Mesothelial cell of epicardium (in vitro differentiated cells): ENCODE measurements at regions not wholly inside any gene's neighbourhood (a gene's known extent, or its start where the extent isn't known, plus 50 kb on each side); places are given as distances from the start of the nearest gene placed in this dataset.

ENCODE experiments used
- DNase-seq, 2 experiments: peaks; one replicate each; pipeline ENCODE4 v3.0.0; 2021; ENCODE audit warnings: low spot score in 2 of 2; ENCODE audit not compliant: unreplicated experiment in 2 of 2
- H3K27ac Mint-ChIP-seq: 2 replicates; pipeline ENCODE4 v1.8.0; 2021; ENCODE audit warnings: mixed read lengths
- H3K27me3 Mint-ChIP-seq: 2 replicates; pipeline ENCODE4 v1.8.0; 2021; ENCODE audit warnings: low read depth, mixed read lengths
- H3K36me3 Mint-ChIP-seq: 2 replicates; pipeline ENCODE4 v1.8.0; 2021; ENCODE audit warnings: mixed read lengths
- H3K4me1 Mint-ChIP-seq: 2 replicates; pipeline ENCODE4 v1.8.0; 2021; ENCODE audit warnings: mixed read lengths
- H3K4me3 Mint-ChIP-seq: 2 replicates; pipeline ENCODE4 v1.8.0; 2021; ENCODE audit warnings: mild to moderate bottlenecking, moderate library complexity, mixed read lengths
- H3K9me3 Mint-ChIP-seq: 2 replicates; pipeline ENCODE4 v1.8.0; 2021; ENCODE audit warnings: mixed read lengths
- TF ChIP-seq, protein P1 (sequence below): fragments of 200-600 bp; sonication (generic); IDR thresholded peaks from one replicate; pipeline ENCODE4 v1.5.0; 2021; ENCODE audit warnings: antibody characterized with exemption; ENCODE audit not compliant: unreplicated experiment

DNA sequence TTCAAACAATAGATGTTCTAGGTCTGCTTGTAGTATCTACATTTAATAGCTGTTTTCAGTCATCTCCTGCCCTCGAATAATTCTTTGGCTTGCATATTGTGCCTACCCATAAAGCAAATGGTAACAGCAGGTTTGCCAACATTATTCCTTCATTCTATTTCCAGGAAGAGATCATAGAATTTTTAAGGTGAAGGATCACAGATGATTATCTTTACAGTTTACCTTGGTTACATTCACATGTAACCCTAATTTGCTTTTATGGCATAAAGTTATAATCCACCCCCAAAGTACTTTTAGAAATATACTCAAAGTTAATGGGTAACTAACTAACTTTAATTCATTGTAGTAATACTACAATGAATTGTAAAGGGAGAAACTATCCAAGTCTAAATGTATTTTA lies 315.5 kb downstream of the NSUN3 start:
- H3K4me1 Mint-ChIP-seq, result no peaks in the 10 kb centered on the region

DNA sequence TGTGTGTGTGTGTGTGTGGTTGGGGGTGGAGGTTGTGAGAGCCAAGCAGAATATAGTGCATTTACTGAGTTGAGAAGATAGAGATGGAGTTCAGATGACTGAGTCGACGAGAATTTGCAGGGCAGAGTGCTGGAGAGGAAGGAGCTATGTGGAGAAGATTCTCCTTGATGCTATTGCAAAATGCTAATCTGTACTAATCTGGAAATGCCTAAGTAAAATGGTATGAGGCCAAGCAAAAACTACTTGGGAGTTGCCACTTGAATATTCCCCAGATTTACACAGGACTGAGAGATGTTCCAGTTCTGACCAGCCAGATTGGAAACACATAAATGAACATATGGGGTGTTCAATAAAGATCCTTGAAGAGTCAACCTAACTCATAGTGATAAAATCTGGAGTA lies 316.4 kb downstream of the NSUN3 start:
- no peak overlapping the region for H3K4me3 Mint-ChIP-seq
- H3K4me1 Mint-ChIP-seq, result no peaks in the 10 kb centered on the region
- H3K9me3 Mint-ChIP-seq, result no peaks in the 10 kb centered on the region
- H3K27ac Mint-ChIP-seq, result no peak overlapping the region
- no peaks in the 10 kb centered on the region for H3K36me3 Mint-ChIP-seq
- TF ChIP-seq, protein P1, sequence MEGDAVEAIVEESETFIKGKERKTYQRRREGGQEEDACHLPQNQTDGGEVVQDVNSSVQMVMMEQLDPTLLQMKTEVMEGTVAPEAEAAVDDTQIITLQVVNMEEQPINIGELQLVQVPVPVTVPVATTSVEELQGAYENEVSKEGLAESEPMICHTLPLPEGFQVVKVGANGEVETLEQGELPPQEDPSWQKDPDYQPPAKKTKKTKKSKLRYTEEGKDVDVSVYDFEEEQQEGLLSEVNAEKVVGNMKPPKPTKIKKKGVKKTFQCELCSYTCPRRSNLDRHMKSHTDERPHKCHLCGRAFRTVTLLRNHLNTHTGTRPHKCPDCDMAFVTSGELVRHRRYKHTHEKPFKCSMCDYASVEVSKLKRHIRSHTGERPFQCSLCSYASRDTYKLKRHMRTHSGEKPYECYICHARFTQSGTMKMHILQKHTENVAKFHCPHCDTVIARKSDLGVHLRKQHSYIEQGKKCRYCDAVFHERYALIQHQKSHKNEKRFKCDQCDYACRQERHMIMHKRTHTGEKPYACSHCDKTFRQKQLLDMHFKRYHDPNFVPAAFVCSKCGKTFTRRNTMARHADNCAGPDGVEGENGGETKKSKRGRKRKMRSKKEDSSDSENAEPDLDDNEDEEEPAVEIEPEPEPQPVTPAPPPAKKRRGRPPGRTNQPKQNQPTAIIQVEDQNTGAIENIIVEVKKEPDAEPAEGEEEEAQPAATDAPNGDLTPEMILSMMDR, result no peak
- no peak for DNase-seq
- H3K27me3 Mint-ChIP-seq, result no peaks in the 10 kb centered on the region

More for the DNA sequence above, 315.5 kb downstream of the NSUN3 start:
- Mint-ChIP-seq H3K36me3 (no peaks in the 10 kb centered on the region), H3K9me3 (no peaks in the 10 kb centered on the region), H3K27me3 (no peaks in the 10 kb centered on the region), H3K4me3 (no peak overlapping the region), H3K27ac (no peak overlapping the region)
- no peak for DNase-seq
- TF ChIP-seq, protein P1, result no peak

DNA sequence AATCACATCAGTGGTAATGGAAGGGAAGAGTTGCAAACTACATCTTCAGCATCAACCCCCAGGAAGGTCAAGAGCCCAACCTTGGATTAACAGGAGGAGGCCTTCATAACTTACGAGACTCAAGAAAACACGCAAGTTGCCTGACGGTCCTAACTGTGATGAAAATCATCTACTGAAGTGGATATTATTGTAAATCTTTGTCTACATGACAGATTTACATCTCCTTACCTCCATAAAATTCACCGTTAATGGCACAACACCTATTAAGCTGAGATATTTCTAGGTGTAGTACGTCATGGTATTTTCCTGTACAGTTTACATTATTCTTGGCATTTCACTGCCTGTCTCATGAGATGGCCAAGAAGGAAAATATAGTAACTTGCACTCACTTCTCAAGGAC lies 332.0 kb downstream of the NSUN3 start:
- TF ChIP-seq, protein P1, result no peak
- no peaks in the 10 kb centered on the region for H3K27me3 Mint-ChIP-seq
- no peak for DNase-seq
- no peaks in the 10 kb centered on the region for H3K4me1 Mint-ChIP-seq
- H3K4me3 Mint-ChIP-seq, result no peak overlapping the region
- no peaks in the 10 kb centered on the region for H3K36me3 Mint-ChIP-seq
- peaks cover 8% of the 10 kb centered on the region for H3K9me3 Mint-ChIP-seq
- H3K27ac Mint-ChIP-seq, result no peak overlapping the region

DNA sequence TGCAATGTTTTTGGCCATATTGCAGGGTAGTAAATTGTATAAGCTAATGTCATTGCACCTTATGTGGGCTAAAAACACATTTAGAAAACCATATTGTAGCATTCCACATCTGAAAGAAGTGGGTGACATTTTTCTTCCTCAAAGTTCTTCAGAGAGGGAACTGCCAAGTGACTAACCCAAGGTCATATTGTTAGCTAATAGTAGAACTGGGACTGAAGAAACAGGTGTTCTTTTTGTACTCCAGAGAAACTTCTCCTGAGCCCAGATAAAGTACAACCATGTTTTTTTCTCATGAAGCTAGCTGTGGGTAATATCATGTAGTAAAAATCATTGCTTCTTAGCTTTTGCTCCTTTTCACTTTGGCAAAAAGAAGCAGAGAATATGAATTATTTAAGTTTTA lies 333.0 kb downstream of the NSUN3 start:
- no peaks in the 10 kb centered on the region for H3K27me3 Mint-ChIP-seq
- H3K27ac Mint-ChIP-seq, result no peak overlapping the region
- H3K9me3 Mint-ChIP-seq, result peaks cover 8% of the 10 kb centered on the region
- TF ChIP-seq, protein P1, result no peak
- no peak for DNase-seq
- H3K4me3 Mint-ChIP-seq, result no peak overlapping the region
- no peaks in the 10 kb centered on the region for H3K4me1 Mint-ChIP-seq
- H3K36me3 Mint-ChIP-seq, result no peaks in the 10 kb centered on the region

DNA sequence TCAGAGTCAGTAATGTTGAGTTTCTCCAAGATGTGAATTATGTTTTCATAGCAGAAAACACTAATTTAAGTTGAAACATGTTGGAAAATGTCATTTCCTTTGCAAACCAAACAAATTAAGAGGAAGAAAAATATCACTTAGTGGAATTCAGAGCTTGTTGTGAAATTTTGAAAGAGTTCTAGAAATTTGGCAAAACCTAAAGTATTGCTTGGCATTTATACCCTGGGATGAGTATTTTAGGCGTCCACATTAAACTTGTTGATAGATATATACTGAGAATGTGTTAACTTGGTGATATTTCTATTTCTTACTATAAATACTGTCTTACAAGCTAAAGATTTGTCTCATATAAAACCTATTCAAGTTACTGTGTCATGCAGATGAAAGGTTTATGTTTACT lies 335.2 kb downstream of the NSUN3 start:
- TF ChIP-seq, protein P1, result no peak
- no peak for DNase-seq
- Mint-ChIP-seq H3K9me3 (peaks cover 7% of the 10 kb centered on the region), H3K36me3 (no peaks in the 10 kb centered on the region), H3K4me1 (no peaks in the 10 kb centered on the region), H3K27ac (no peak overlapping the region), H3K27me3 (no peaks in the 10 kb centered on the region), H3K4me3 (no peak overlapping the region)

DNA sequence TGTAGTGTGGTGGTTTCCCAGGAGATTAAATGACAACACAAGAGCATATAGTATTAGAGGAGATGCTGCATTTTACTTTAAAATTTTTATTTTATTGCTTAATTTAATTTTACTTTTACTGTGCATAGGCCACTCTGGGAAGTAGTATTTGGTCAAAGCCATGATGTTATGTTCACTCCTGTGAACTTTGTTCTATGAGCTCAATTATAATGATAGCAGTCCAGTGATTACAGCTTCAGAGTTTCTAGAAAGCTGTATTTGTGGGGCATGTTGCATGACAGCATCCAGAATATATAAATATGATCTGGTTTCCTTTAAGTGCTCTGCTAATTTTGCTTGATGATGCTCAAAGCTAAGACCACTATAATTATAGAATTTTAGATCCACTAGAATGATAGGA lies 338.6 kb downstream of the NSUN3 start:
- Mint-ChIP-seq H3K4me3 (no peak overlapping the region), H3K27ac (no peak overlapping the region), H3K4me1 (no peaks in the 10 kb centered on the region), H3K9me3 (peaks cover 14% of the 10 kb centered on the region), H3K36me3 (no peaks in the 10 kb centered on the region), H3K27me3 (no peaks in the 10 kb centered on the region)
- DNase-seq, result no peak
- TF ChIP-seq, protein P1, result no peak
